ENCODE measurements at regions not wholly inside any gene's neighbourhood (a gene's known extent, or its start where the extent isn't known, plus 50 kb on each side); places are given as distances from the start of the nearest gene placed in this dataset.
A peak's percentile ranks its signal among the peaks of the same experiment; 100 is the strongest.

- DNase-seq, result no peak
These were observed 516.3 kb downstream of the SLITRK6 start for GRCh38 chr13:85282876-85283275.

- no peak for DNase-seq
These were observed 520.4 kb downstream of the SLITRK6 start for GRCh38 chr13:85278851-85279250.

- DNase-seq, result peak; percentile 6
These were observed 521.5 kb downstream of the SLITRK6 start for GRCh38 chr13:85277748-85278147.

GRCh38 chr13:85266771-85267170, 532.4 kb downstream of the SLITRK6 start:
- DNase-seq, result no peak

GRCh38 chr13:85266331-85266730, 532.9 kb downstream of the SLITRK6 start:
- peak; percentile 73 for DNase-seq

- no peak for DNase-seq
These were observed 533.9 kb downstream of the SLITRK6 start for GRCh38 chr13:85265296-85265695.

- no peak for DNase-seq
These were observed 536.7 kb downstream of the SLITRK6 start for GRCh38 chr13:85262499-85262898.

- peak; percentile 34 for DNase-seq
These were observed 537.4 kb downstream of the SLITRK6 start for GRCh38 chr13:85261757-85262346.

- DNase-seq, result no peak
These were observed 538.3 kb downstream of the SLITRK6 start for GRCh38 chr13:85260896-85261295.

- no peak for DNase-seq
These were observed 543.2 kb downstream of the SLITRK6 start for GRCh38 chr13:85255978-85256377.

- DNase-seq, result no peak
These were observed 544.6 kb downstream of the SLITRK6 start for GRCh38 chr13:85254641-85255040.

GRCh38 chr13:85249151-85249550, 550.1 kb downstream of the SLITRK6 start:
- no peak for DNase-seq

GRCh38 chr13:85247780-85248179, 551.4 kb downstream of the SLITRK6 start:
- DNase-seq, result no peak

- DNase-seq, result no peak
These were observed 555.4 kb downstream of the SLITRK6 start for GRCh38 chr13:85243831-85244230.

- peak; percentile 6 for DNase-seq
These were observed 558.2 kb downstream of the SLITRK6 start for GRCh38 chr13:85241060-85241459.

- peak; percentile 23 for DNase-seq
These were observed 562.8 kb downstream of the SLITRK6 start for GRCh38 chr13:85236413-85236812.

- DNase-seq, result peak; percentile 88
These were observed 568.5 kb downstream of the SLITRK6 start for GRCh38 chr13:85230691-85231093.

- DNase-seq, result no peak
These were observed 570.5 kb downstream of the SLITRK6 start for GRCh38 chr13:85228692-85229091.

GRCh38 chr13:85223883-85224656, 575.1 kb downstream of the SLITRK6 start:
- no peak for DNase-seq

- no peak for DNase-seq
These were observed 582.6 kb downstream of the SLITRK6 start for GRCh38 chr13:85216576-85216975.

GRCh38 chr13:85212692-85213091, 586.5 kb downstream of the SLITRK6 start:
- no peak for DNase-seq

GRCh38 chr13:85204668-85205344, 594.4 kb downstream of the SLITRK6 start:
- DNase-seq, result no peak

- no peak for DNase-seq
These were observed 601.8 kb downstream of the SLITRK6 start for GRCh38 chr13:85197431-85197830.

GRCh38 chr13:85194482-85194881, 604.7 kb downstream of the SLITRK6 start:
- peak; percentile 20 for DNase-seq
